HUES6 (cell line): ENCODE measurements at regions not wholly inside any gene's neighbourhood (a gene's known extent, or its start where the extent isn't known, plus 50 kb on each side); places are given as distances from the start of the nearest gene placed in this dataset.

ENCODE experiments used
- H3K27ac ChIP-seq: 2 replicates; pipeline ENCODE4 v1.7.0; 2013; ENCODE audit warnings: low read depth, mild to moderate bottlenecking, low read length, inconsistent platforms
- H3K27me3 ChIP-seq: 2 replicates; pipeline ENCODE4 v1.6.1; 2013; ENCODE audit warnings: low read length; ENCODE audit not compliant: control insufficient read depth, insufficient read depth
- H3K36me3 ChIP-seq: 2 replicates; pipeline ENCODE4 v1.6.1; 2013; ENCODE audit warnings: low read length; ENCODE audit not compliant: control insufficient read depth, insufficient read depth
- H3K4me1 ChIP-seq: 2 replicates; pipeline ENCODE4 v1.6.1; 2013; ENCODE audit warnings: low read length; ENCODE audit not compliant: control insufficient read depth, insufficient read depth
- H3K4me3 ChIP-seq: 2 replicates; pipeline ENCODE4 v1.5.1; 2013; ENCODE audit warnings: low read depth, low read length
- H3K9ac ChIP-seq: one replicate; pipeline ENCODE4 v1.6.1; 2013; ENCODE audit warnings: mild to moderate bottlenecking, low read length
- H3K9me3 ChIP-seq: 2 replicates; pipeline ENCODE4 v1.6.1; 2013; ENCODE audit warnings: low read depth, low read length; ENCODE audit not compliant: control insufficient read depth, insufficient read depth

GRCh38 chr3:88334187-88334868 is 184.6 kb downstream of the C3orf38 start:
- Histone ChIP-seq H3K36me3 (no peaks in the 10 kb centered on the region), H3K4me3 (no peak overlapping the region), H3K27me3 (no peaks in the 10 kb centered on the region), H3K9me3 (peaks cover 16% of the 10 kb centered on the region), H3K4me1 (no peaks in the 10 kb centered on the region), H3K27ac (no peak overlapping the region), H3K9ac (no peak overlapping the region)

- Histone ChIP-seq H3K4me3 (no peak overlapping the region), H3K9me3 (peaks cover 16% of the 10 kb centered on the region)
Observed at GRCh38 chr3:88336894-88337293, 187.1 kb downstream of the C3orf38 start.

GRCh38 chr3:88343264-88343663 is 193.5 kb downstream of the C3orf38 start:
- H3K4me3 ChIP-seq = no peak overlapping the region
- no peaks in the 10 kb centered on the region for H3K9me3 ChIP-seq
- H3K27me3 ChIP-seq = no peaks in the 10 kb centered on the region
- H3K36me3 ChIP-seq = no peaks in the 10 kb centered on the region
- H3K27ac ChIP-seq = no peak overlapping the region
- no peak overlapping the region for H3K9ac ChIP-seq
- H3K4me1 ChIP-seq = no peaks in the 10 kb centered on the region

More at GRCh38 chr3:88336894-88337293, 187.1 kb downstream of the C3orf38 start:
- no peak overlapping the region for H3K27ac ChIP-seq
- H3K9ac ChIP-seq = no peak overlapping the region
- no peaks in the 10 kb centered on the region for H3K4me1 ChIP-seq
- H3K27me3 ChIP-seq = no peaks in the 10 kb centered on the region
- no peaks in the 10 kb centered on the region for H3K36me3 ChIP-seq

GRCh38 chr3:88346643-88347042 is 196.9 kb downstream of the C3orf38 start:
- Histone ChIP-seq H3K27ac (no peak overlapping the region), H3K27me3 (no peaks in the 10 kb centered on the region), H3K9me3 (no peaks in the 10 kb centered on the region), H3K9ac (no peak overlapping the region), H3K4me3 (no peak overlapping the region), H3K36me3 (no peaks in the 10 kb centered on the region), H3K4me1 (no peaks in the 10 kb centered on the region)

- no peak overlapping the region for H3K4me3 ChIP-seq
- H3K4me1 ChIP-seq = no peaks in the 10 kb centered on the region
- no peak overlapping the region for H3K27ac ChIP-seq
- no peaks in the 10 kb centered on the region for H3K9me3 ChIP-seq
- no peaks in the 10 kb centered on the region for H3K27me3 ChIP-seq
- no peak overlapping the region for H3K9ac ChIP-seq
- H3K36me3 ChIP-seq = no peaks in the 10 kb centered on the region
Observed at GRCh38 chr3:88362428-88362827, 212.7 kb downstream of the C3orf38 start.

- H3K9ac ChIP-seq = no peak overlapping the region
- H3K4me3 ChIP-seq = no peak overlapping the region
- no peaks in the 10 kb centered on the region for H3K36me3 ChIP-seq
- no peaks in the 10 kb centered on the region for H3K9me3 ChIP-seq
- H3K27ac ChIP-seq = no peak overlapping the region
- no peaks in the 10 kb centered on the region for H3K4me1 ChIP-seq
- H3K27me3 ChIP-seq = no peaks in the 10 kb centered on the region
Observed at GRCh38 chr3:88364926-88365325, 215.2 kb downstream of the C3orf38 start.

GRCh38 chr3:88369337-88369736 is 219.6 kb downstream of the C3orf38 start:
- Histone ChIP-seq H3K4me3 (no peak overlapping the region), H3K9me3 (peaks cover 9% of the 10 kb centered on the region), H3K27ac (no peak overlapping the region), H3K27me3 (no peaks in the 10 kb centered on the region), H3K4me1 (no peaks in the 10 kb centered on the region), H3K36me3 (no peaks in the 10 kb centered on the region), H3K9ac (no peak overlapping the region)

GRCh38 chr3:88369767-88370166 is 220.0 kb downstream of the C3orf38 start:
- Histone ChIP-seq H3K36me3 (no peaks in the 10 kb centered on the region), H3K4me3 (no peak overlapping the region), H3K27ac (no peak overlapping the region), H3K4me1 (no peaks in the 10 kb centered on the region), H3K9me3 (peaks cover 9% of the 10 kb centered on the region), H3K9ac (no peak overlapping the region), H3K27me3 (no peaks in the 10 kb centered on the region)

- Histone ChIP-seq H3K4me1 (peaks cover 6% of the 10 kb centered on the region), H3K36me3 (no peaks in the 10 kb centered on the region), H3K9ac (no peak overlapping the region), H3K9me3 (no peaks in the 10 kb centered on the region; the same call in 1 of the 2 replicates), H3K27ac (no peak overlapping the region), H3K4me3 (no peak overlapping the region), H3K27me3 (no peaks in the 10 kb centered on the region)
Observed at GRCh38 chr3:88385090-88385489, 235.3 kb downstream of the C3orf38 start.

- H3K36me3 ChIP-seq = no peaks in the 10 kb centered on the region
- H3K27ac ChIP-seq = no peak overlapping the region
- H3K9me3 ChIP-seq = no peaks in the 10 kb centered on the region
- H3K4me3 ChIP-seq = no peak overlapping the region
- H3K9ac ChIP-seq = no peak overlapping the region
- no peaks in the 10 kb centered on the region for H3K27me3 ChIP-seq
- no peaks in the 10 kb centered on the region for H3K4me1 ChIP-seq
Observed at GRCh38 chr3:88398581-88398980, 248.8 kb downstream of the C3orf38 start.

GRCh38 chr3:88403319-88403718 is 253.6 kb downstream of the C3orf38 start:
- H3K4me3 ChIP-seq = no peak overlapping the region

More at GRCh38 chr3:88403319-88403718, 253.6 kb downstream of the C3orf38 start:
- no peaks in the 10 kb centered on the region for H3K27me3 ChIP-seq
- H3K27ac ChIP-seq = no peak overlapping the region
- H3K9me3 ChIP-seq = no peaks in the 10 kb centered on the region
- no peak overlapping the region for H3K9ac ChIP-seq
- H3K36me3 ChIP-seq = no peaks in the 10 kb centered on the region
- H3K4me1 ChIP-seq = no peaks in the 10 kb centered on the region
